ENCODE measurements at regions not wholly inside any gene's neighbourhood (a gene's known extent, or its start where the extent isn't known, plus 50 kb on each side); places are given as distances from the start of the nearest gene placed in this dataset.
"Not testable (repeated sequence)": the region's sequence is repeated elsewhere in the genome, so short reads cannot be mapped to it uniquely, and the experiment has no call there.

DNA sequence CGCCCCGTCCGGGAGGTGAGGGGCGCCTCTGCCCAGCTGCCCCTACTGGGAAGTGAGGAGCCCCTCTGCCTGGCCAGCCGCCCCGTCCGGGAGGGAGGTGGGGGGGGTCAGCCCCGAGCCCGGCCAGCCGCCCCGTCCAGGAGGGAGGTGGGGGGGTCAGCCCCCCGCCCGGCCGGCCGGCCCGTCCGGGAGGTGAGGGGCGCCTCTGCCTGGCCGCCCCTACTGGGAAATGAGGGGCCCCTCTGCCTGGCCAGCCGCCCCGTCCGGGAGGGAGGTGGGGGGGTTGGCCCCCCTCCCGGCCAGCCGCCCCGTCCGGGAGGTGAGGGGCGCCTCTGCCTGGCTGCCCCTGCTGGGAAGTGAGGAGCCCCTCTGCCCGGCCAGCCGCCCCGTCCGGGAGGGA is 57.2 kb upstream of the ZNF746 start:
- TF ChIP-seq, protein P1, sequence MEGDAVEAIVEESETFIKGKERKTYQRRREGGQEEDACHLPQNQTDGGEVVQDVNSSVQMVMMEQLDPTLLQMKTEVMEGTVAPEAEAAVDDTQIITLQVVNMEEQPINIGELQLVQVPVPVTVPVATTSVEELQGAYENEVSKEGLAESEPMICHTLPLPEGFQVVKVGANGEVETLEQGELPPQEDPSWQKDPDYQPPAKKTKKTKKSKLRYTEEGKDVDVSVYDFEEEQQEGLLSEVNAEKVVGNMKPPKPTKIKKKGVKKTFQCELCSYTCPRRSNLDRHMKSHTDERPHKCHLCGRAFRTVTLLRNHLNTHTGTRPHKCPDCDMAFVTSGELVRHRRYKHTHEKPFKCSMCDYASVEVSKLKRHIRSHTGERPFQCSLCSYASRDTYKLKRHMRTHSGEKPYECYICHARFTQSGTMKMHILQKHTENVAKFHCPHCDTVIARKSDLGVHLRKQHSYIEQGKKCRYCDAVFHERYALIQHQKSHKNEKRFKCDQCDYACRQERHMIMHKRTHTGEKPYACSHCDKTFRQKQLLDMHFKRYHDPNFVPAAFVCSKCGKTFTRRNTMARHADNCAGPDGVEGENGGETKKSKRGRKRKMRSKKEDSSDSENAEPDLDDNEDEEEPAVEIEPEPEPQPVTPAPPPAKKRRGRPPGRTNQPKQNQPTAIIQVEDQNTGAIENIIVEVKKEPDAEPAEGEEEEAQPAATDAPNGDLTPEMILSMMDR (IDR thresholded peaks at IDR 0.05): not testable (repeated sequence)
- not testable (repeated sequence) for TF ChIP-seq TCF7 (CRISPR knock-in tag; IDR thresholded peaks at IDR 0.05; ENCODE audit: low read depth)
